H1 (cell line): ENCODE measurements at regions not wholly inside any gene's neighbourhood (a gene's known extent, or its start where the extent isn't known, plus 50 kb on each side); places are given as distances from the start of the nearest gene placed in this dataset.

Experiments
- HDAC2 ChIP-seq, 2 experiments: fragments of 300-600 bp in 1 of 2; sonication (generic) in 1 of 2; IDR thresholded peaks; 2 replicates each; pipeline ENCODE4 v1.6.1; 2011 to 2012; ENCODE audit warnings: low read depth in 2 of 2, low read length in 2 of 2, mild to moderate bottlenecking in 2 of 2, moderate library complexity in 2 of 2, borderline replicate concordance in 1 of 2, inconsistent platforms in 1 of 2
- TBP ChIP-seq: IDR thresholded peaks from 2 replicates; pipeline ENCODE4 v1.6.1; 2011; ENCODE audit warnings: low read depth, low read length, improper control_type of control experiment

DNA sequence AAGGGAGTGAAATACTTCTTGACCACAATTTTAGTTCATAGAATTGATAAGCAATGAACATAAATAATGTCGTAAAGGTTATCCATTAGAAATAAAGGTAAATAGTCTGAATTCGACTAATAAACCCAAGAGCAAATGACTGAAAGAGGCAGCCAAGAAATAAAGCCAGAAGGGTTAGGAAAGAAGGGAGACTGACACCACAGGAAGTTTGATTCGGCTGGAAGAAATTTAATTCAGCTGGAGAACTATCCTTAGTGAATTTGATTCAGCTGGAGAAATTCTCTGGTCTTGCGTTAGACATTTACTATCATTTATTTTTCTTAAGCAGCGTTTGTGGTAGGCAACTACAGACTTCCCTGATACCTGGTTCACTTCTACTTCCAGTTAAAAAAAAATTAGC is 429.6 kb downstream of the PID1 start (continued):
- TF ChIP-seq HDAC2 (IDR thresholded peaks at IDR 0.05; ENCODE audit: borderline replicate concordance in 1 of 2, low read depth in 2 of 2, low read length in 2 of 2) (no peak), TBP (no peak)
- TF ChIP-seq, all 59 proteins: peak for 0
